Hepatocyte (in vitro differentiated cells): ENCODE measurements at regions not wholly inside any gene's neighbourhood (a gene's known extent, or its start where the extent isn't known, plus 50 kb on each side); places are given as distances from the start of the nearest gene placed in this dataset.

ENCODE experiments used
- CTCF ChIP-seq: fragments of 200-600 bp; sonication (generic); IDR thresholded peaks from 2 replicates; pipeline ENCODE4 v1.5.1; 2016; ENCODE audit warnings: antibody characterized with exemption, mild to moderate bottlenecking; ENCODE audit not compliant: poor library complexity
- EZH2 ChIP-seq: fragments of 200-600 bp; sonication (generic); IDR thresholded peaks from 2 replicates; pipeline ENCODE4 v1.6.1; 2016; ENCODE audit warnings: antibody characterized with exemption, mild to moderate bottlenecking, borderline replicate concordance
- EZH2phosphoT487 ChIP-seq: fragments of 200-600 bp; sonication (generic); IDR thresholded peaks from one replicate; pipeline ENCODE4 v1.6.1; 2018; ENCODE audit warnings: antibody characterized with exemption, mild to moderate bottlenecking, low read depth, moderate library complexity; ENCODE audit not compliant: unreplicated experiment, severe bottlenecking

- no peak for TF ChIP-seq CTCF
- no peak for TF ChIP-seq EZH2phosphoT487
- TF ChIP-seq EZH2: no peak
Measured at GRCh38 chr12:127998988-127999387, 268.0 kb upstream of the TMEM132C start.
